HG03571 (cell line): ENCODE measurements at regions not wholly inside any gene's neighbourhood (a gene's known extent, or its start where the extent isn't known, plus 50 kb on each side); places are given as distances from the start of the nearest gene placed in this dataset.
"Not testable (repeated sequence)": the region's sequence is repeated elsewhere in the genome, so short reads cannot be mapped to it uniquely, and the experiment has no call there.

ENCODE experiments used
- ATAC-seq: cut with Tn5 transposase; IDR thresholded peaks from one replicate; pipeline ENCODE4 v1.9.1; 2021; ENCODE audit not compliant: unreplicated experiment

DNA sequence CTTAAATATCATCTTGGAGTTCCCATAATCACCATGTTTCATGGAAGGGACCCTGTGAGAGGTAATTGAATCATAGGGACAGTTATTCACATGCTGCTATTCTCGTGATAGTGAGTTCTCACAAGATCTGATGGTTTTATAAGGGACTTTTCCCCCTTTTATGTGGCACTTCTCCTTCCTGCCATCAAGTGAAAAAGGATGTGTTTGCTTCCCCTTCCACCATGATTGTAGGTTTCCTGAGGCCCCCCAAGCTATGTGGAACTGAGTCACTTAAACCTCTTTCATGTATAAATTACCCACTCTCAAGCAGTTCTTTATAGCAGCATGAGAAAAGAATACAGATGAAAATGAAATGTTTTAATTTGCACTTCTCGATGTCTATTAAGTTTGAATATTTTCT is 112.0 kb downstream of the ZNF648 start:
- no peak for ATAC-seq

DNA sequence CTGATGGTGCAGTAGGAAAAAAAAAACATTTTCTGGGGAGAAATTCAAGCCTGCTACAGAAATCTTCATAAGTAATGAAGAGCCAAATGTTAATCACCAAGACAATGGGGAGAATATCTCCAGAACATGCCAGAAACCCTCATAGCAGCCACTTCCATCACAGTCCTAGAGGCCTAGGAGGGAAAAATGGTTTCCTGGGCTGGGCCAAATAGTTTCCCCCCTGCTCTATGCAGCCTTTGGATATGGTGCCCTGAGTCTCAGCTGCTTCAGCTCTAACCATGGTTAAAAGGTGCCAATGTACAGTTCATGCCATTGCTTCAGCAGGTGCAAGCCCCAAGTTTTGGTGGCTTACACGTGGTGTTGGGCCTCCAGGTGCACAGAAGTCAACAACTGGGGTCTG is 113.1 kb downstream of the ZNF648 start:
- no peak for ATAC-seq

DNA sequence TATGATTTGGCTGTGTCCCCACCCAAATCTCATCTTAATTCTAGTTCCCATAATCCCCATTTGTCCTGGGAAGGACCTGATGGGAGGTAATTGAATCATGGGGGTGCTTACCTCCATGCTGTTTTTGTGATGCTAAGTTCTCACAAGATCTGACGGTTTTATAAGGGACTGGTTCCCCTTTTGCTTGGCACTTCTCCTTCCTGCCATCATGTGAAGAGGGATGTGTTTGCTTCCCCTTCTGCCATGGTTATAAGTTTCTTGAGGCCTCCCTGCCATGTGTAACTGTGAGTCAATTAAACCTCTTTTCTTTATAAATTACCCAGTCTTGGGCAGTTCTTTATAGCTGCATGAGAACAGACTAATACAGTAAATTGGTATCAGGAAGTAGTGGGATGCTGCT is 114.1 kb downstream of the ZNF648 start:
- no peak for ATAC-seq

DNA sequence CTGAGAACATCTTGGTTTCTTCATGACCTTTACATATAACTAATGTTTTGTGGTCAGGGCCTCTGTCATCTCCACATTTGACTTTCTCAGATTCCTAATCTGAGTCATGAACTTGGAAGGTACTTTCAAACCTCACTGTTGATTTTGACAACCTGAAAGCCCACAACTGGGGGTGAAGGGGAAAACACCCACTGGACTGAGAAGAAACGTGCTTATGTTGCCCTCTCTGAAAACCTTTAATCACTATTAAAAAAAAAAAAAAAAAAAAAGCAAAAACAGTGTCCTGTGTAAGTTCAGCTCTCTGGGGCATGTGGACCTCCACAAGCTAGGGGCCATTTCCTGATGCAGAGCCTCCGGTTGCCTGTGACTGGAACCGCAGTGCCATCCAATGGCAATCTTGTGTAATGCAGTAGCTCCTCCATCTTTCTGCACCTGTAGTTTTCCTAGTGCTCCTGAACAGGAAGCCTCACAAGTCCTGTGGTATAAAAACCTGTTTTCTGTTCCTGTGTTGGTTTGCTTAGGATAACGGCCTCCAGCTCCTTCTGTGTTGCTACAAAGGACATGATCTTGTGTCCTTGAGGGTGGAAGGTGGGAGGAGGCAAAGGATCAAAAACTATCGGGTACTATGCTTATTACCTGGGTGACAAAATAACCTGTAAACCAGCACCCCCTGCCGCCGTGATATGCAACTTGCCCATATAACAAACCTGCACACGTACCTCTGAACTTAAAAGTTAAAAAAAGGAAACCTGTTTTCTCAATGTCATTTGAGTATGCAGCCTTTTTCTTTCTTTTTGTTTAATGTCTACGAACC is 124.5 kb downstream of the ZNF648 start:
- ATAC-seq = peak; percentile 89

DNA sequence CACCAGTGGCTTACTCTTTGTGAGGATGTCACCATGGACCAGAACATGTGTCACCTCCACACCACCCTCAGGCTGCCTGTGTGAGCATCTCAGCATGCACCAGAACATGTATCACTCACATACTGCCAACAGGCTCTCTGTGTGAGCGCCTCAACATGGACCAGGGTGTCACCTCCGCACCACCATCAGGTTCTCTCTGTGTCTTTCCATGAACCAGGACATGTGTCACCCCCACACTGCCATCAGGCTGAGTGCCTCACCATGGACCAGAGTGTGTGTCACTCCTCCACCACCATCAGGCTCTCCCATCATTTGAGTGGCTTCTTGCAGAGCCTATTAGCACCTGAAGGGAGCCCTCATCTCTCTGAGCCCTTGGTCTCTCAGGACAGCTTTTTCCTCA is 125.2 kb downstream of the ZNF648 start:
- no peak for ATAC-seq

DNA sequence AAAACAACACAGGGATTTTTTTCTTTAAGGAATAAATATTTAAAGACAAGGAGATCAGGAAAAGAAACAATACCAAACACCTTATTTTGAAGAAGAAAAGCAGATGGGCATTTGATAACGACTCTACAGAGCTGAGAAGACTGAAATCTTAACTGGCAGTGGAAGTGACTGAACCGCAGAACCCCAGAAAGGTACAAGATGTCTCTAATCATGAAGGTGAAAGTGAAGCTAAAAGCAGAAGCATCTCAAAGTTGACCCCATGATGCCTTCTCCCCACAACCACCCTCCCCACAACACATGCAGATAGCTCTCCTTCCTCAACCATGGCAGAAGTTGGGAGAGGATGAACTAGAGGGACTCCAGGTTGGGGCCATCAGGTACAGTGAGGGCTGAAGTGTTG is 129.6 kb downstream of the ZNF648 start:
- no peak for ATAC-seq

DNA sequence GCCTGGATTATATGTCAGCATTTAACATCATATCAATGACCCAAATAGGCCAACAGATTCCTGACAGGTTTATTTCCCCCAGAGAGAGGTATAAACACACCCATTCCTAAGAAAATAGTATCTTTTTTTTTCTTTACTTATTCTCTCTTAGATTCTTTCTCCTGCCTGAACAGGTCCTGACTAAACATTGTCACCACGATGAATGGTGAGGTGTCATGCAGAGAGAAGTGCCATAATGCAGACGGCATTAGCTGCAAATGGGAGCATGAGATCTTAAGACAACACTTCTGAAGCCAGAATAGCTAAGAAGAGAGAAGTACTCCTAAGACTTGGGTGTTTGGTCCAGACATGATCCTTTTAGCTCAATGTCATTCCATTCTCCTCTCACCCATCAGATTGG is 131.3 kb downstream of the ZNF648 start:
- no peak for ATAC-seq

DNA sequence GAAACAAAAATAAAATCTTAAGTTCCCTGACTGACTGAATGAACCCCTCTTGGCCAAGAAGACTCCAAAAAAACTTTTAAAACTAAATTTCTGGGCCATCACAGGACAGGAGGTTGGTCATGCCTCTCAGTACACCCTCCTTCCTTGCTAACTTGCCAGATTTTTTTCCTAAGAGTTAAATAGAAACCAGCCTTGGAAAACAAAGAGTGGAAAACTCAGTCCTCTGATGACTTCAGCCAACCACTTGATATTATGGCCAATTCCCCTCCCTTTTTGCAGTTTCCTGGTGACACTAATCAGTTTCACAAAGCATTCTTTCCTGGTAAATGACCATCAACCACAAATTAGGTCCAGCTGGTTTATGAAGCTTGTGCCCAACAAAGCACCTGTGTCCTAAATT is 134.8 kb downstream of the ZNF648 start:
- no peak for ATAC-seq

DNA sequence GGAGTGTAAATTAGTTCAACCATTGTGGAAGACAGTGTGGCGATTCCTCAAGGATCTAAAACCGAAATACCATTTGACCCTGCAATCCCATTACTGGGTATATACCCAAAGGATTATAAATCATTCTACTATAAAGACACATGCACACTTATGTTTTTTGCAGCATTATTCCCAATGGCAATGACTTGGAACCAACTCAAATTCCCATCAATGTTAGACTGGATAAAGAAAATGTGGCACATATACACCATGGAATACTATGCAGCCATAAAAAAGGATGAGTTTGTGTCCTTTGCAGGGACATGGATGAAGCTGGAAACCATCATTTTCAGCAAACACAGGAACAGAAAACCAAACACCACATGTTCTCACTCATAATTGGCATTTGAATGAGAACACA is 137.5 kb downstream of the ZNF648 start:
- not testable (repeated sequence) for ATAC-seq

DNA sequence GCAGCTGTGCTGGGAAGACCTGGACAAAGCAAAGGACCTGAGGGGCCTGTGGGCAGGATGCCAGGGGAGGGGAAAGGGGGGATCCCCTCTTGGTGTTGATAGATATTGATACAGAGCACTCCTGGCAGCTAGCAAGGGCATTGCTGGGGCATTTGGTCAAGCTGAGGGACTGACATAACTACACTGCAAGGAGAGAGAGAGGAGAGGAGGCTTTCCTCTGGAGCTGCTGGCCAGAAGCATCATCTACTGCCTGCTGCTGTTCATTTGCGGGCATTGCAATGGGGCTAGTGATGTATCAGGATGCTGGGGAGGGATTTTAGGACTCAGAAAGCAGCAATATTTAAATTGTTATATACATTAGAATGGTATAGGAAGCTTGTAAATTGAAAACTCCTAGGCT is 142.0 kb downstream of the ZNF648 start:
- no peak for ATAC-seq

DNA sequence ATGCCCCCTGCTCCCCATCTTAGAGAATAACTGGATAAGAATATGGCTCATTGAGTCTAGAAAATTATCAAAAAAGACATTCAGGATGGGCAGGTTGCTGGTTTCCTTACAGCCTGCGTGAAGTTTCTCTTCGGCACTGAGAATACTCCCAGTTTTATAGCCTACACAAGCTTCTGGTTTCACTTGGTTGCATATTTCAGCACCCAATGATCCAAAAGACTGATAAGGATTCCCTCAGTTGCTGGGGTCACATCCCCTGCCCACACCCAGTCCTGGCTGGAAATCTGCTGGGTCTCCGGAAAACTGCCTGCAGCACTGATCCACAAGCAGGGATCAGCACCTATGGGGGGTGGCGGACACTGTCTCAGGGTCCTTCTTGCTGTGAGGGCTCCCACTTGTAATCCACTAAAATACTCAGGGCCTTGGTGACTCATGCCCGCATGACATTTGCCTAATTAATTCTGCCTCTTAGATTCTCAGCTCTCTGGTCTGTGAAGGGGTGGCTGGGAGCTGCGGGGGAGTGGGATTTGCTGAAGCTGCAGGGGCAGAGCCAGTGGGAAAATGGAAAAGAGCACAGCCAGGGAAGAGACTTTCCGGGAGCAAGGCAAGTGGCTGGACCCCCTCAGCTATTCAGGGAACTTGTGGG is 142.5 kb downstream of the ZNF648 start:
- no peak for ATAC-seq

DNA sequence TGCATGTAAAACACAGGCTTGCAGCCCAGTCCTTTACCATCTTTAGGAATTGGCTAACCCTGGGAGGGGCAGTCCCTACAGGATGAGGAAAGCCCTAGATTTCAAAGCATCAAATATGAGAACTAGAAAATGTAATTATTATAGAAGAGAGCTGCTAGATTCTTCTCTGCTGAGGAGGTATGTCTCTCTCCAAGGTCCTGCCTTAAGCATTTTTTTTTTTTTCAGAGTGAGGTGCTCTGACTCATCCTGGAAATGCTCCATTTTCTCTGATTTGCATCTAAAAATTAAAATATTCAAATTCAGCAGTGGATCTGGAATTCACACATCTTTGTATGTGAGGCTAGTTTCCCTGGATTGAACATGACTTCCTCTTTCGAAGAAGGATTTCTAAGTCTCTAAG is 149.8 kb downstream of the ZNF648 start:
- no peak for ATAC-seq

DNA sequence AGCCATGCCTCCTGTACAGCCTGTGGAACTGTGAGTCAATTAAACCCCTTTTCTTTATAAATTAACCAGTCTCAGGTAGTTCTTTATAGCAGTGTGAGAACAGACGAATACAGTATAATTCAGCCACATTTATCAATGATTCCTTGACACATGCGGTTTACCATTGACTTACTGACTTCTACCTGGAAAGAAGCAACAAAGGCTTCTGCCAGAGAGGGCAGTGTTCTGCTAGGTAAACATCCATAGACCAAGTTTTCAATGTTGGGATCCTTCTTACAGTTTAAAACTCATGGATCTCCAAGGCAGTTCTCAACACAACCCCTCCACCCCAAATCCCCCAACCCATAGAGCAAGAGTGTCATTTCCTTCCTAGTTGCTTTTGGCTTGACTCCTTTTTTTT is 150.6 kb downstream of the ZNF648 start:
- ATAC-seq = no peak

DNA sequence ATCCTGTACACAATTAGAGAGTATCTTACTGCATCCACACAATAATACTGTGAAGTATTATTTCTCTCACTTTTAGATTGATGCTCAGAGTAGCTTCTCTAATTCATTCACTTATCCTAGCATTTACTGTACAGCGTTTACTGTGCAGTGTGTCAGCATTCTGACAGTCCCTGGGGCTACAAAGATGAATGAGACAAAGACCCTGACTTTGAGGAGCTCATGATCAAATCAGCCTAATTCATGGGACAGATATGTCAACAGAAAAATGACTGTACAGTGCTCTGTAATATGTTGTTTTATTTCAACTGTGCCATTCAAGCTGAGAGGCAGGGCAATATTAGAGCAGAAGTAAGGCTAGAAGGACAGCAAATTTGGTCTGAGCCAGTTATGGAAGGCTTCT is 152.5 kb downstream of the ZNF648 start:
- no peak for ATAC-seq

DNA sequence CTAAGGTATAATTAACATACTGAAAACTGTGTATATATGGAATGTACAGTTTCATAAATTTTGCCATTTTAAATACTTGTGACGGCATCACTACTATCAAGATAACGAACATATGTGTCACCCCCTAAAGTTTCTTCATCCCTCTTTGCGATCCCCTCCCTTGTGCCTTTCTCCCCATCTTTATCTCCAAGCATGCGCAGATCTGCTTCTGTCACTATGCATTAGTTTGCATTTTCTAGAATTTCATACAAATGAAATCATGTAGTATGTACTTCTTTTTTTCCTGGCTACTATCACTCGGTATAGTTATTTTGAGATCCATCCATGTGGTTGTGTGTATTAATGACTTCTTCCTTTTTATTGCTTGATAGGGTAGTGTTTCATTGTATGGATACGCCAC is 154.9 kb downstream of the ZNF648 start:
- ATAC-seq = no peak

DNA sequence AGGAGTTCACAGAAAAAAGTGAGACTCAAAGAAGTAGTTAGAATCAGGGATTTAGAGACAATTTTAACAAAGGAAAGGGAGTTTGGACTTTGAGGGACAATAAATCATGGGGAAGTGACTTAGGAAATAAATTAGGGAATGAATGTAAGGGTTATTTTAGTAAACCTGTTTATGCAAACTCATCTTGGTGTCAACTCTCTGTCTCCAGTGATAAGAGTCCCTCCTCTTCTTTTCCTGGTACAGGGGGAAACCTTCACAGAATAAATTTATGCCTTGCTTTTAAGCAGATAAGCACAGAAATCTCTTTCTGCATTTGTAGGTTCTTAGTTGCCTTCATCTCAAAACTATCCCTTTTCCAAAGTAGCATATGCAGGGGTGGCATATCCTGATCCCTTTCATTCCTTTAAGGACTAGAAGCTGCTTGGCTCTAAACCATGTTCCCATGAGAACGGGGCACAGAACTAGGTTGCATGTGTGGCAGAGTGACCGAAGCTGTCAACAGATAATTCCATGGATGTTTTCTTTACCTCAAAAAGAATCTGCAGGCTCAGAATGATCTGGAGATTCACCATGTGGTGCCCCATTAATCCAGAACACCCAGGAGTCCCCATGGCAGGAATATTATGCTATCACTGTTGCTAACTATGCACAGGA is 155.4 kb downstream of the ZNF648 start:
- no peak for ATAC-seq

DNA sequence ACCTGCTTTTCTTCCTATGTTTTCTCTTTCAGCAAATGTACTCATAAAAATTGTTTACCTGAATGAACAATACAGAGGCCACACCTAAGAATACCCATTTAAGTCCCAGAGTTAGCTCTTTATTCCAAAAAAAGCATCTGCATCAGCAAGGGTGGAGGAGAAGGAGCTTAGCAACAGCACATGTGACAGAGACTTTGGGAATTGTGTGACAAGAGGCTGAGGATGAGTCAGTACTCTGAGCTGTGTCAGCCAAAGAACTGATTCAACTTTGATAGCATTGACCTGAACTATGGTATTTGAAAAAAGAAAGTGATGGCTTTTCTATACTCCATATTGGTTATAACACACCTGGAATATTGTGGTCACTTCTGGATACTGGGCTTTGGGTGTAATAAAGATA is 162.7 kb downstream of the ZNF648 start:
- no peak for ATAC-seq

DNA sequence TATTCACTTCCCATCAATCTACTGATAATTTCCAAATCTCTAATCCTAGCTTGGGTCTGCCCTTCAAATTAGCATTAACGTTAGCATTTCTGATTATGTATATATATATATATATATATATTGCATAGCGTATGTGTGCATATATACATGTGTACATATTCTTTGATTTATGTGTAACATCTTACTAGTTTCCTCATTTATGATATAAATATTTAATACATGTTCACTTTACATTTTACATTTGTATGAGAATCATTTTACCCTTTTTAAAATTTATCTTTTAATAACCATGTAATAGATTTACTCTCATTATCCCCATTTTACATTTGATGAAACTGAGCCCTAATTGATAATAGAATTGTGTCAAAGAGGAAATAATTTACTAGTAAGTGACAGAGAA is 164.7 kb downstream of the ZNF648 start:
- no peak for ATAC-seq

DNA sequence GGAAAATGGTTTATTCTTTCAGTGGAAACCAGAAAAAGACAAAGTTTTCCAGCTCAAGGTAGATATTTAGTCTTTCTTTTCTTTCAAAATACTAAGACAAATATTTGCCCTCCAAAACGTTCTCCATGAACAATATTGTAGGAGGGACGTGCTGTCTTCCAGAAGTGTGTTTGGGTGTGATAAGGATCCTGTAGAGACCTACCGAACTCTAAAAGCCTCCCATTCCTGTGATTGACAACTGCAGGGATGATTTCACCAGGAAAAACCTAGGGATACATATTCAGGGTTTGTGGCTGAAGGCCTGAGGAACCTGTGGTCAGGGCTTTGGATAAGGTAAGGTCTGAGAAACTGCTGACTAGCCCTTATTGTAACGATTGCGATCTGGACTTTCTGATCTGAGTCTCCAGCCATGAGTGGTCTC is 167.1 kb downstream of the ZNF648 start:
- no peak for ATAC-seq

DNA sequence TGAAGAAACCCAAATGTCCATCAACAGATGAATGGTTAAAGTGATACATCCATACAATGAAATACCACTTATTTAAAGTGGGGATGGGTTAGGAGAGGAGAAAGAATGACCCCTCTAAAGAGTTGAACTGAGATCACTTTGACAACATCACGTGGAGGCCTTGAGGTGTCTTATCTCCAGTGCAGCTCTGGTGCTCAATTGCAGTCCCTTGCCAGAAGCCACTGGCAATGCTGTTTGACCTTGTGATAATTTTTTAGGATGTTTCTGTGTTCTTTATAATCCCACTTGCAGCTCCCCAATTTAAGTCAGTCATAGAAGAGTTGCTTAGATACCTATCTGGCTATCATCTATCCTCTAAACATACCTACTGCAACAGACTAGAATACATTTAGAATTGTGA is 167.6 kb downstream of the ZNF648 start:
- no peak for ATAC-seq

DNA sequence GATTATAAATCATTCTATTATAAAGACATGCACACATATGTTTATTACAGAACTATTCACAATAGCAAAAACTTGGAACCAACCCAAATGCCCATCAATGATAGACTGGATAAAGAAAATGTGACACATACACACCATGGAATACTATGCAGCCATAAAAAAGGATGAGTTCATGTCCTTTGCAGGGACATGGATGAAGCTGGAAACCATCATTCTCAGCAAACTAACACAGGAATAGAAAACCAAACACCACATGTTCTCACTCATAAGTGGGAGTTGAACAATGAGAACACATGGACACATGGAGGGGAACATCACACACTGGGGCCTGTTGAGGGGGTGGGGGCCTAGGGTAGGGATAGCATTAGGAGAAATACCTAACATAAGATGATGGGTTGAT is 168.4 kb downstream of the ZNF648 start:
- not testable (repeated sequence) for ATAC-seq

DNA sequence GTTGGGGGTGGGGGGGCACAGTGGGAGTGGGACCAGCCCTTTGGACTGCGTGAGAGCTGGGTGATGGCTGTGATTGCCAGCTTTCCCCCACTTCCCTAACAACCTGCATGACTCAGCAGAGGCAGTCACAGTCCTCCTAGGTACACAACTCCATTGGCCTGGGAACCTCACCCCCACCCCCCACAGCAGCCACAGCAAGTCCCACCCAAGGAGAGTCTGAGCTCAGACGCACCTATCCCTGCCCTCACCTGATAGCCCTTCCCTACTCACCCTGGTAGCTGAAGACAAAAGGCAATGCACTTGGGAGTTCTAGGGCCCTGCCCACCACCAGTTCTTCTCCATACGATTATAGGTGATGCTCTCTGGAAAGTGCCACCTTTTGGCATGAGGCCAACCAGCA is 188.9 kb downstream of the ZNF648 start:
- ATAC-seq = no peak
